SK-N-SH (cell line): ENCODE measurements at regions not wholly inside any gene's neighbourhood (a gene's known extent, or its start where the extent isn't known, plus 50 kb on each side); places are given as distances from the start of the nearest gene placed in this dataset.

Source experiments
- CHD2 ChIP-seq: fragments of 150-350 bp; IDR thresholded peaks from 2 replicates; pipeline ENCODE4 v1.6.1; 2018; ENCODE audit warnings: low read length; ENCODE audit not compliant: partially characterized antibody
- CTCF ChIP-seq: fragments of 200-600 bp; sonication (generic); IDR thresholded peaks from 2 replicates; pipeline ENCODE4 v1.6.1; 2017; ENCODE audit warnings: antibody characterized with exemption, mild to moderate bottlenecking, moderate library complexity
- ELF1 ChIP-seq: IDR thresholded peaks from 2 replicates; pipeline ENCODE4 v1.4.0; 2012
- EZH2phosphoT487 ChIP-seq: fragments of 200-600 bp; sonication (generic); IDR thresholded peaks from 2 replicates; pipeline ENCODE4 v1.6.1; 2017; ENCODE audit warnings: low read depth, mixed run types, mild to moderate bottlenecking, antibody characterized with exemption, moderate library complexity, borderline replicate concordance
- FOXM1 ChIP-seq: IDR thresholded peaks from 2 replicates; pipeline ENCODE4 v1.4.0; 2012; ENCODE audit warnings: low read depth, mild to moderate bottlenecking
- IRF3 ChIP-seq: fragments of 150-350 bp; IDR thresholded peaks from 2 replicates; pipeline ENCODE4 v1.6.1; 2016; ENCODE audit warnings: mild to moderate bottlenecking, low read depth, low read length
- MAX ChIP-seq: IDR thresholded peaks from 2 replicates; pipeline ENCODE4 v1.4.0; 2012; ENCODE audit warnings: low read depth
- NFIC ChIP-seq: IDR thresholded peaks from 2 replicates; pipeline ENCODE4 v1.4.0; 2012; ENCODE audit warnings: borderline replicate concordance
- POLR2AphosphoS5 ChIP-seq: IDR thresholded peaks from 2 replicates; pipeline ENCODE4 v1.6.1; 2012; ENCODE audit warnings: low read depth, low read length
- RXRA ChIP-seq: IDR thresholded peaks from 2 replicates; pipeline ENCODE4 v1.4.0; 2012; ENCODE audit warnings: low read depth, mild to moderate bottlenecking, borderline replicate concordance
- SIN3A ChIP-seq: IDR thresholded peaks from 2 replicates; pipeline ENCODE4 v1.6.1; 2012; ENCODE audit warnings: low read depth, mild to moderate bottlenecking, low read length, moderate library complexity, borderline replicate concordance
- USF1 ChIP-seq: IDR thresholded peaks from 2 replicates; pipeline ENCODE4 v1.4.0; 2012; ENCODE audit warnings: low read depth, borderline replicate concordance
- ZBTB33 ChIP-seq: IDR thresholded peaks from 2 replicates; pipeline ENCODE4 v1.4.0; 2012; ENCODE audit warnings: low read depth, borderline replicate concordance

- TF ChIP-seq CTCF (no peak), MAX (no peak), EZH2phosphoT487 (no peak), SIN3A (no peak), ZBTB33 (no peak), IRF3 (no peak), RXRA (no peak), FOXM1 (no peak), NFIC (no peak), CHD2 (no peak), ELF1 (no peak), POLR2AphosphoS5 (no peak), USF1 (no peak)
Observed at GRCh38 chr14:105929327-105930081, 403.1 kb downstream of the TMEM121 start.
